GM21526 (cell line): ENCODE measurements at regions not wholly inside any gene's neighbourhood (a gene's known extent, or its start where the extent isn't known, plus 50 kb on each side); places are given as distances from the start of the nearest gene placed in this dataset.
"Not testable (repeated sequence)": the region's sequence is repeated elsewhere in the genome, so short reads cannot be mapped to it uniquely, and the experiment has no call there.

Source experiments
- ATAC-seq: cut with Tn5 transposase; IDR thresholded peaks from one replicate; pipeline ENCODE4 v1.9.1; 2021; ENCODE audit warnings: moderate library complexity; ENCODE audit not compliant: unreplicated experiment, low FRiP score

DNA sequence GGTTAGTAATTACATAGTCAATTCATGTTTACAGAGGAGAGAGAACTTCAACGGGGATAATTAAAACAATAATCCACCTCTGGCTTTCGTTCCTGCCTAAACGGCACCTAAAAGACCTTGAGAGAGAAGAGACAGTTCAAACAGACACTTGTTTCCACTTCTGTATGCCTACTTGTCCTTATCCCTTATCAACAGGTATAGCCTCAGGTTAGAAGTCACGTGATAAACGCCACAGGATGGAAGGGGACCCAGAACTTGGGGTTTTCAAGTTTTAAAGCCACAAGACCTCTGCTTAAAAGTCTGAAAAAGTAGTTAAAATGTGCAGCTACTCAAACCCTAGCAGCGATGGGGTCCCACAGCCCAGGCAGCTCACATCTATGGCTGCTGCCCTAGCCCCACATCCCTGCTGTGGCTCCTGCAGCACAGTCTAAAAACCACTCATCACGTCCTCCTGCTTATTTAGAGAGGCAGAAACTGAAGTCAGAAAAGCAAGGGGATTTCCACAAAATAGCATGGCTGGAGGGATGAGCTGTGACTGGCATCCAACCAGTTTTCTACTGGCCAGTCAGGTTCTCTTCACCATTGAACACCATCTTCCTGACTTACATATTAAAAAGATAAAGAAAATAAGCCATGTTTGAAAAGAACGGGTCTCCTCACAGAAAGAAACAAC lies 51.2 kb upstream of the SEC16B start:
- ATAC-seq: no peak

DNA sequence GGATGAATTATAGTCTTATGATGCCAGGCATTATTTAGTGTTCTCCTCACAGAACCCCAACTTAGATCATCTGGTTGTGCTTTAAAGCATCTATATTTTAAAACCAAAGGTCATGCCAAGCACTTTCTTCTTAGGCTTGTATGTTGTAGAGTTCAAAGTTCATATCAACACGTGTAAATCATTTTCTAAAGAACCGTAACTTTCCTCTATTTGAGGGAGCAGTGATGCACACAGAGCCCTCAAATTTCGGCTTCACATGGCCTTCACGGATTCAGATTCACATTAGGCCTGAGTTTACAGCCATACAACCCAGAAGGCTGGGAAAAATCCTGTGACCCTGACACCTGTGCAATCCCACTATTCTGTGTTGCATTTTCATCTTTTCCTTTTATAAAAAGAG lies 52.1 kb upstream of the SEC16B start:
- no peak for ATAC-seq

DNA sequence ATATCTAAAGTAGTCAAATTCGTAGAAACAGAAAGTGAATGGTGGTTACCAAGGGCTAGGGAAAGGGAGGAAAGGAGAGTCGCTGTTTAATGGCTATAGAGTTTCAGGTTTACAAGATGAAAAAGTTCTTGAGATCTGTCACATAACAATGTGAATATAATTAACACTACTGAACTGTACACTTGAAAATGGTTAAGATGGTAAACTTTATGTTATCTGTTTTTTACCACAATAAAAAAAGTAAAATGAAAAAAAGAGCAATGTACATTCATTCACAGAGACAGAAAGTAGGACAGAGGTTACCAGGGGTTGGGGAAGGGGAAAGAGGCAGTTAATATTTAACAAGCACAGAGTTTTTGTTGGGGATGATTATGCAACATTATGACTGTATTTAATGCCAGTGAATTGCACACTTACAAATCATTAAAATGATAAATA lies 53.3 kb upstream of the SEC16B start:
- no peak for ATAC-seq

DNA sequence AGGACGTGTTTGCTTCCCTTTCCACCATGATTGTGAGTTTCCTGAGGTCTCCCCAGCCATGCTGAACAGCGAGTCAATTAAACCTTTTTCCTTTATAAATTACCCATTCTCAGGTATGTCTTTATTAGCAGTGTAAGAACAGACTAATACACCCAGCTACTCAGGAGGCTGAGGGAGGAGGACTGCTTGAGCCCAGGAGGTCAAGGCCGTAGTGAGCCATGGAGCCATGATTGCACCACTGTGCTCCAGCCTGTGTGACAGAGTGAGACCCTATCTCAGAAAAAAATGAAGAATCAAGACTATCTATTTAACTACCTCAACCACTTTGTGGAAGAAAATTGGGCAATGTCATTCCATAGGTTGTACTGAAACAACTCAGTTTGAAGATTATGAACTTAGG lies 54.6 kb upstream of the SEC16B start:
- no peak for ATAC-seq

DNA sequence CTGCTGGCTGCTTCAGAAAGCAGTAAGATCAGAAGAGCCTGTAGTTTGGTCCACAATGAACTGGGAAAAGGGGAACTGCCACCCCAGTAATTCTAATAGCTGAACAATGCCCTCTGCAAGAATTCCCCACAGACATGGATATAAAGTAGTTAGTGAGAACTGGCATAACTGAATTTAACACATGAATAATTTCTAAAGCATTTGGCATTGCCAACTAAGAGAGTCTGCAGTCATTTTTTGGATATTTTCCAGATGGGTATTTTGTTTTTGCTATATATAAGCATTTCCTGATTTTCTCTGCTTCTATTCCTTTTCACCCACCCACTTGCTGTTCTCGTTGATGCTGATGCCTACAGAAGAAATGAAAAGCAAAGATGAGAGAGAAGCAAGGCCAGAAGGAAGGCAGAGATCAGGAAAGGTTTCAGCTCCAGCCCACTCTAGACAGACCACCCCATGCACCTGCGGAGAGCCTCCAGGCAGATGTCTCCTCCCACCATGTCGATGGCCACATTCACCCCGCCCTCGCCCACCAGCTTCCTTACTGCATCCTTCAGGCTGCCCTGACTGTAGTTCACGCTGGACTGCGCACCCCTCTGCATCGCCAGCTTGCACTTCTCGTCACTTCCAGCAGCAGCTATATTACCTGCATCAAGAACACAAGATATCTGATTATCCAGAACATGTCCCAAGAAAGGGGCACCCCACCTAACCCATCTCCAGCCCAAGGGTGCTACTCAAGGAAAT lies 55.9 kb upstream of the SEC16B start:
- no peak for ATAC-seq

DNA sequence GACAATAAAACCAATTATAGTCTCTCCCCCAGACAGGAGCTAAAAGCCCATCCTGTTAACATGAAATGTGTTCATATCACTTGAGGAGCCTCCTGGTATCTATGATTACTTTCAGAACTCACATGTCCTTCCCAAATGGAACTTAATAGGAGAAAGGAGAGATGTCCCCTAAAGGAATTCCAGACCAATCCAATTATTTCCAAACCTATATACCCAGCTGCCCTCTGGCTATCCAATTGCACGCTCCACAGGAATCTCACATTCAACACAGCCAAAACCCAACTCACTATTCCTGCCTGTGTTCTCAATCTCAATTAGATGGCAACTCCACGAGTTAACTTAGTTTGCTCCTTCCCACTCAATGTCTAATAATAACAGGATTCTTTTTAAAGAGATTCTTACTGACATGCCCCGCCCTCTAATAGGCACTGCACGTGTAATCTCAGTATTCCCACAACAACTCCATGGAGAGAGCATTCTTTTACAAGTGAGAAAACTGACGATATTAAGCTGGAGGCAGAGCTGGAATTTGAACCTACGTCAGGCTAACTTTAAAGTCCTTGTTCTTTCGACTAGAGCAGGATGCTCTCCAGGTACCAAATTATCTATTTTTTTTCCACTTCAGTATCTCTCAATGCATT lies 59.1 kb upstream of the SEC16B start:
- no peak for ATAC-seq

DNA sequence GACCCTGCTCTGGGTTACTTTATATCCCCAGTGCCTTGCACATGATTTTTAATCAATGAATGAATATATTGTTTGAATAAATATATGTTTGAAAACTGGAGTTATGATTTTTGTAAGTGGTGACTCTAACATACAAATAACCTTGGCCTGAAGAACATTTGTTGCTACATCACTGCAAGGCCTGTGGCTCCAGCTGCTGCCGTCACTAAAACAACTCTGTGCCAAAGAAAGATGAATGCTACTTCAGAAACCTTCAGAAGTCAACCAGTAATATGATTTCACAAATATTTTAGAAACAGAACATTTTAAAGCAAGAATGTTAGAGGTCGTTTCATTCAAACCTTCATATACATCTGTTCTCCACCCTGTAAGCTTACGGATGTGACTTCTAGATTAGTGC lies 60.6 kb upstream of the SEC16B start:
- ATAC-seq: no peak

DNA sequence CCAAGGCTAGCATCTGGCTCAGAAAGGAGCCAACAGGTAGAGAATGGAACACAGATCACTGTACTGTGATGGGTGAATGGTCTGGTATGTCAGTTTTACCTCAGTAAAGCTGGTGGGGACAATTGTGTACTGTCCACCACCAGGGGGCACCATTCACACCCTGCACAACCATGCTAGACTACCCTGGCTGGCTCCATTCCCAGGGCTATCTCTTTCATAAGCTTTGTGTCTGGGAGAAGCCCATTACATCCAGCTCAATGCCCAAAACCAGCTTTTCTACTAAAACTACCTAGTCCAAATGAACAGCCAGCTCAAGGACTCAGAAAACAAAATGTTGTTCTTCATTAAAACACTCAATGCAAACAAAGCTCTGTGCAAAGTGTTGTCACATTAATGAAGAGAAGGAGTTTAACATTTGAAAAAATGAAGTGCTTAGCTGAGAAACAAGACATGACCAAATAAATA lies 62.0 kb upstream of the RASAL2 start:
- ATAC-seq: peak; percentile 94

DNA sequence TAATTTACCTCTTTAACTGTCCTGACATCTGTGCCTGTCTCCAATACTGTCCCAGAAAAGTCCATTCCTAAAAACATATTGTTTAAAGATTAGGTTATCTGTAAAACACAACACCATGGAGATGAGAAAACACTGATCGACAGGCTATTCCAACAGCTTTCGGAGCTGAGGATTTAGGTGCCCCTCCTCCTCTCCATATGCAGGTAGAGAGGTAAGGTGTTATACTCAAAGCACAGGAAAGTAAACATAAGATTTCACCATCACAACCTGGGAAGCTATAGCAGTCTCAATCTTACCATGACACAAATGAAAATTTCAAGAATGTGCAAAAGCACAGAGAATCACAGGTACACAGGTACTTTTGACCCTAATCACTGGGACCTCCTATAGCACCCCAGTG lies 60.9 kb upstream of the RASAL2 start:
- ATAC-seq: no peak

DNA sequence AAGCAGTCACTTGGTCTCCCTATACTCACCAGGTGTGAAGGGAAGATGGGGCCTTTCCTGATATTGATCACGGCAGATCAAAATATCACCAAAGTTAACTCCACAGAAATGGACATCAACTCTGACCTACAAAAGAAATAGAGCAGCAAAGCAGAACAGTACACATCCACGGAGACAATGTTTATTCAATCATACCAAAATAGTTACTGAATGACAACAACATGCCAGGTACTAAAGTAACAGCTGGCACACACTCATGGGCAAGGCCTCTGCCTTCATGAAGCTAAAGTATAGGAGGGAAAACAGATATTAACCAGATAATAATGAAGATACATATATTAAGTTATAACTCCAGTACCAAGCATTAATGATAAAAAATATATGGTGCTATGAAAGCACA lies 59.2 kb upstream of the RASAL2 start:
- no peak for ATAC-seq

DNA sequence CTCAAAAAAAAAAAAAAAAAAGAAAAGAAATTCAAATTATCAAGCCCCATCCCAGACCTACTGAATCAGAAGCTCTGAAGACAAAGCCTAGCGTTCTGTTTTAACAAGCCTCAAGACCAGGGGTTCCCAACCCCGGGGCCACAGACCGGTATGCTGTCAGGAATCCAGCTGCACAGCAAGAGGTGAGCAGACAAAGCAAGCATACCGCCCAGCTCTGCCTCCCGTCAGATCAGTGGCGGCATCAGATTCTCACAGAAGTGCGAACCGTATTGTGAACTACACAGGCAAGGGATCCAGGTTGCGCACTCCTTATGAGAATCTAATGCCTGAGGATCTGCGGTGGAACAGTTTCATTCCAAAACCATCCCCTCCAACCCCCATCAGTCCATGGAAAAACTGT lies 57.8 kb upstream of the RASAL2 start:
- ATAC-seq: no peak

DNA sequence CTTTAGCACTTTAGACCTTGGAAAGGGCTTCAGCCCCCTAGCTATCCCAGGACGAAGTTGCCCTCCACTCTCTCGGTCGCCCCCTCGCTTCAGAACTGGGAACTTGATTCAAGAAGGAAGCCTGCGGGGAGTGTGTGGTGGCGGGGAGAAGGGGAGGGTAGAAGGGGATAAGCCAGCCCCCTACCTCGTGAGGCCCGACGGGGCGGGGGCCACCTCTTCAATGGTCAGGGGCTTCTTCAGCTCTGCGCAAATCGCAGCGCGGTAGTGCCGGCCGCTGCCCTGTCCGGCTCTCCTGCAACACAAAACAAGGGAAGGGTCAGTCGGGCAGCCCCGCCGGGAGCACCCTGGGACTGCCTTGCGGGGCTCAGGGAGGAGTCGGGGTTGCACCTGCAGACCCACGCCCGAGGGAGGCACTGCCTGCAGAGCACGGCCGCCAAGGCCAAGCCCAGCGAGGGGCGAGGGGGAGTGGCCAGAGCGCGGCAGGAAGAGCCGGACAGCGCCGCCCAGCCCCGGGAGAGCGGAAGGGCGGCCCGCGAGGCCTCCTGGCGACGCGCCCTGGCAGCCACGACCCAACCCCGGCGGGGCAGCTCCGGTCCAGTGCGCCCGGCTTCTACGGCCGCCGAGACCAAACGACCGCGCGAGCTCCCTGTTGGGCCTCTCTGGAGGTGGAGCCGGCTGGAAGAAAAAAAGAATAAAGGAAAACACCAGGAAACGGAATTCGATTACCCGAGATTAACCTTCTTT lies 56.2 kb upstream of the RASAL2 start:
- no peak for ATAC-seq

DNA sequence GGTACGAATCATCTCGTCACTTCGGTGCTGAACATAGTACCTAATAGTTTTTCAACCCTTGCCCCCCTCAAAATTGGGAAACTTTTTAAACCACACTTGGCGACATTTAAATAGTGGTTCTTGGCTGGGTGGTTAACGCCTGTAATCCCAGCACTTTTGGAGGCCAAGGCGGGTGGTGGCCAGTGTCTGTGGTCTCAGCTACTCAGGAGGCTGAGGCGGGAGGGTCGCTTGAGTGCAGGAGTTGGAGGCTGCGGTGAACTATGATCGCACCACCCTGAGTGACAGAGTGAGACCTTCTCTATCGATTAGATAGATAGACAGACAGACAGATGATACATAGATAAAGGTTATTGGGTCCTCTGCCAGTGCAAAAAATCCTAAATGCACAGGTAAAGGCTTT lies 55.5 kb upstream of the RASAL2 start:
- no peak for ATAC-seq

DNA sequence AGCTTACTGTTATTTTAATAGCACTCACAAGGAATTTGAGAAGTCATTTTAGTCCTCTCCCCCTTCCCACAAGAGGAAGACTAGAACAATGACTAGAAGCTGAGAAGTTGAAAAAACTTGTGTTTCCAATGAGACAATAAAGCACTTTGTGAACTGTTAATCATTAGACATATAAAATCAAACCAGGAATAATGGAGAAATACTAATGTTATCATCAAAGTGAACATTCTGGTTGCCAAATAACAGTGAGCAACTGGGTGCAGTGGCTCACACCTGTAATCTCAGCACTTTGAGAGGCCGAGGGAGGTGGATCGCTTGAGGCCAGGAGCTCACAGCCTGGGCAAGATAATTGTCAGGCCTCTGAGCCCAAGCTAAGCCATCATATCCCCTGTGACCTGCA lies 54.0 kb upstream of the RASAL2 start:
- no peak for ATAC-seq

DNA sequence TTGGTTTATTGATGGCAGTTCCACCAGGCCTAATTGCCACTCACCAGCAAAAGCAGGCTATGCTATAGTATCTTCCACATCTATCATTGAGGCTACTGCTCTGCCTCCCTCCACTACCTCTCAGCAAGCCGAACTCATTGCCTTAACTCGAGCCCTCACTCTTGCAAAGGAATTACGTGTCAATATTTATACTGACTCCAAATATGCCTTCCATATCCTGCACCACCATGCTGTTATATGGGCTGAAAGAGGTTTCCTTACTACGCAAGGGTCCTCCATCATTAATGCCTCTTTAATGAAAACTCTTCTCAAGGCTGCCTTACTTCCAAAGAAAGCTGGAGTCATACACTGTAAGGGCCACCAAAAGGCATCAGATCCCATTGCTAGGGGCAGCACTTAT lies 50.0 kb upstream of the RASAL2 start:
- ATAC-seq: not testable (repeated sequence)
